Suprapubic skin (tissue), 4 donors: ENCODE measurements at regions not wholly inside any gene's neighbourhood (a gene's known extent, or its start where the extent isn't known, plus 50 kb on each side); places are given as distances from the start of the nearest gene placed in this dataset.

Source experiments
- DNase-seq, 2 donors: peaks; one replicate each; pipeline ENCODE4 v3.0.0-alpha.2; 2019; ENCODE audit warnings: low spot score in 2 of 2
- H3K27ac ChIP-seq: fragments of 200-600 bp; sonication (generic); one replicate; pipeline ENCODE4 v1.5.1; 2019
- H3K27me3 ChIP-seq: fragments of 200-600 bp; sonication (generic); one replicate; pipeline ENCODE4 v1.5.1; 2019
- H3K36me3 ChIP-seq: fragments of 200-600 bp; sonication (generic); one replicate; pipeline ENCODE4 v1.5.1; 2019
- H3K4me1 ChIP-seq: fragments of 200-600 bp; sonication (generic); one replicate; pipeline ENCODE4 v1.5.1; 2019
- H3K4me3 ChIP-seq: fragments of 200-600 bp; sonication (generic); one replicate; pipeline ENCODE4 v1.5.1; 2019; ENCODE audit warnings: mild to moderate bottlenecking
- H3K9me3 ChIP-seq: fragments of 200-600 bp; sonication (generic); one replicate; pipeline ENCODE4 v1.5.1; 2019
- CTCF ChIP-seq, 2 donors: fragments of 200-600 bp in 1 of 2; fragments of 450-650 bp in 1 of 2; sonication (generic) in 1 of 2; IDR thresholded peaks; one replicate each; pipeline ENCODE4 v1.5.1; 2016 to 2019; ENCODE audit warnings: antibody characterized with exemption in 2 of 2, mild to moderate bottlenecking in 1 of 2, moderate library complexity in 1 of 2
- EP300 ChIP-seq: sonication (generic); formaldehyde crosslinking; IDR thresholded peaks from one replicate; pipeline ENCODE4 v1.6.1; 2017; ENCODE audit warnings: antibody characterized with exemption
- POLR2A ChIP-seq, 2 donors: fragments of 450-650 bp; IDR thresholded peaks; one replicate each; pipeline ENCODE4 v1.6.1; 2017; ENCODE audit warnings: antibody characterized with exemption in 2 of 2, mild to moderate bottlenecking in 2 of 2, moderate library complexity in 2 of 2
- POLR2AphosphoS5 ChIP-seq, 3 donors: sonication (generic); formaldehyde crosslinking; IDR thresholded peaks; one replicate each; pipeline ENCODE4 v1.6.1; 2017; ENCODE audit warnings: antibody characterized with exemption in 3 of 3
- WGBS: methylation state at CpG from one replicate; pipeline ENCODE4 v1.1.5; 2018; 5-methylcytosine and 5-hydroxymethylcytosine counted together

GRCh38 chr11:126138636-126139035 is 72.8 kb downstream of the RPUSD4 start:
- peaks cover 11% of the 10 kb centered on the region for H3K27me3 ChIP-seq
- H3K4me1 ChIP-seq, result peaks cover 48% of the 10 kb centered on the region
- no peak for DNase-seq
- no peaks in the 10 kb centered on the region for H3K9me3 ChIP-seq
- H3K4me3 ChIP-seq, result no peak overlapping the region
- TF ChIP-seq POLR2A (IDR thresholded peaks at IDR 0.05), result no peak
- TF ChIP-seq EP300, result no peak
- TF ChIP-seq POLR2AphosphoS5 (IDR thresholded peaks at IDR 0.05), result no peak
- TF ChIP-seq CTCF (IDR thresholded peaks at IDR 0.05), result no peak
- 70% methylated on average over 7 of the region's 7 CpGs for WGBS
- H3K27ac ChIP-seq, result peak overlapping the region; percentile 38
- no peaks in the 10 kb centered on the region for H3K36me3 ChIP-seq

GRCh38 chr11:126137136-126137535 is 74.3 kb downstream of the RPUSD4 start:
- Histone ChIP-seq H3K4me1 (peaks cover 48% of the 10 kb centered on the region), H3K27ac (peak overlapping the region; percentile 72), H3K4me3 (no peak overlapping the region), H3K36me3 (no peaks in the 10 kb centered on the region), H3K9me3 (no peaks in the 10 kb centered on the region), H3K27me3 (peaks cover 11% of the 10 kb centered on the region)
- TF ChIP-seq EP300 (no peak), POLR2AphosphoS5 (IDR thresholded peaks at IDR 0.05) (no peak), POLR2A (IDR thresholded peaks at IDR 0.05) (no peak), CTCF (IDR thresholded peaks at IDR 0.05) (no peak)
- 47% methylated on average over 3 of the region's 3 CpGs for WGBS
- DNase-seq, result no peak

GRCh38 chr11:126136507-126136906 is 73.8 kb upstream of the CDON start:
- 42% methylated on average over 10 of the region's 10 CpGs for WGBS
- DNase-seq, result peak in 1 of 2 donors; percentile 82

GRCh38 chr11:126135235-126136176 is 72.8 kb upstream of the CDON start:
- Histone ChIP-seq H3K36me3 (no peaks in the 10 kb centered on the region), H3K4me1 (peaks cover 43% of the 10 kb centered on the region), H3K4me3 (no peak overlapping the region), H3K27me3 (peaks cover 11% of the 10 kb centered on the region), H3K9me3 (no peaks in the 10 kb centered on the region), H3K27ac (peak overlapping the region; percentile 72)
- DNase-seq, result no peak
- TF ChIP-seq POLR2AphosphoS5 (IDR thresholded peaks at IDR 0.05) (no peak), CTCF (IDR thresholded peaks at IDR 0.05) (no peak), EP300 (no peak), POLR2A (IDR thresholded peaks at IDR 0.05) (no peak)
- 51% methylated on average over 20 of the region's 20 CpGs for WGBS

More at GRCh38 chr11:126136507-126136906, 73.8 kb upstream of the CDON start:
- Histone ChIP-seq H3K27ac (peak overlapping the region; percentile 72), H3K27me3 (peaks cover 11% of the 10 kb centered on the region), H3K4me3 (no peak overlapping the region), H3K9me3 (no peaks in the 10 kb centered on the region), H3K36me3 (no peaks in the 10 kb centered on the region), H3K4me1 (peaks cover 51% of the 10 kb centered on the region)
- TF ChIP-seq POLR2AphosphoS5 (IDR thresholded peaks at IDR 0.05) (peak in 2 of 3 donors; percentile 43 to 86), EP300 (no peak)

- H3K27me3 ChIP-seq, result peaks cover 11% of the 10 kb centered on the region
- no peak overlapping the region for H3K4me3 ChIP-seq
- no peaks in the 10 kb centered on the region for H3K36me3 ChIP-seq
- H3K9me3 ChIP-seq, result no peaks in the 10 kb centered on the region
- WGBS, result 84% methylated on average over 8 of the region's 8 CpGs
- TF ChIP-seq EP300 (no peak), CTCF (IDR thresholded peaks at IDR 0.05) (no peak), POLR2AphosphoS5 (IDR thresholded peaks at IDR 0.05) (no peak), POLR2A (IDR thresholded peaks at IDR 0.05) (no peak)
- no peak overlapping the region for H3K27ac ChIP-seq
- DNase-seq, result no peak
- H3K4me1 ChIP-seq, result peaks cover 37% of the 10 kb centered on the region
These were observed 71.9 kb upstream of the CDON start for GRCh38 chr11:126134461-126135155.
